ENCODE measurements at regions not wholly inside any gene's neighbourhood (a gene's known extent, or its start where the extent isn't known, plus 50 kb on each side); places are given as distances from the start of the nearest gene placed in this dataset.
A peak's percentile ranks its signal among the peaks of the same experiment; 100 is the strongest.
"Not testable (repeated sequence)": the region's sequence is repeated elsewhere in the genome, so short reads cannot be mapped to it uniquely, and the experiment has no call there.

DNA sequence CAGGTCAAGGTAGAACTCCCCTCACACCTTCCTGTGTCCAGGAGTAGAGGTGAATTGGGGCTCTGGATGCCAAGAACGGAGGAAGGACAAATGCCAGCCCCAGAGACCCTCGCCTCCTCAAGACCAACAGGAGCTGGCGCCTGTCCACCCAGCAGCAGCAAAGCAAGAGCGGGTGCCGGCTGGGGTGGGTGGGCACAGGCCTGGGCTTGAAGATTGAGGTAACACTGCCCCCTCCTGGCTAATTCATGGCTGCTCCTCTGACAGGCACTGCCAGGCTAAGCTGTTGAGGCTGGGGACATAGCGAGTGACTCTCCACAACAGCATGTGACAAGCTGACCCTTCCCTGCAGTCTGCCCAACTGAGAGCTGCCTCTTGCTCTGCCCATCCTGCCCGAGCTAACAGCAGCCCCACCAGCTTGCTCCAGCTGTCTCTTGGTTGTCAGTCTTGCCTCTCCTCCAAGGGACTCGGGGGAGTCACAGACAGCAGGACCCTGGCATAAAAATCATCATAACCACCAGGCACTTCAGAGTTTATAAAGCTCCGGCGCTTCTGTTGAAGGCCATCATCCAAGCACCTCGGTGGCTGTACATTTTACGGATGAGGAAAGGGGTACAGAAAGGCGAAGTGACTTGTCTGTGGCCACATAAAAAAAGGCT lies 202.3 kb downstream of the TBC1D2B start:
- H3K4me1 ChIP-seq; DNase-seq; H3K9me3 ChIP-seq; H3K36me3 ChIP-seq; intact Hi-C loops (cut with DNase I); H3K4me3 ChIP-seq; H3K27me3 ChIP-seq; H3K27ac ChIP-seq: not testable (repeated sequence)
- TF ChIP-seq, protein P1, sequence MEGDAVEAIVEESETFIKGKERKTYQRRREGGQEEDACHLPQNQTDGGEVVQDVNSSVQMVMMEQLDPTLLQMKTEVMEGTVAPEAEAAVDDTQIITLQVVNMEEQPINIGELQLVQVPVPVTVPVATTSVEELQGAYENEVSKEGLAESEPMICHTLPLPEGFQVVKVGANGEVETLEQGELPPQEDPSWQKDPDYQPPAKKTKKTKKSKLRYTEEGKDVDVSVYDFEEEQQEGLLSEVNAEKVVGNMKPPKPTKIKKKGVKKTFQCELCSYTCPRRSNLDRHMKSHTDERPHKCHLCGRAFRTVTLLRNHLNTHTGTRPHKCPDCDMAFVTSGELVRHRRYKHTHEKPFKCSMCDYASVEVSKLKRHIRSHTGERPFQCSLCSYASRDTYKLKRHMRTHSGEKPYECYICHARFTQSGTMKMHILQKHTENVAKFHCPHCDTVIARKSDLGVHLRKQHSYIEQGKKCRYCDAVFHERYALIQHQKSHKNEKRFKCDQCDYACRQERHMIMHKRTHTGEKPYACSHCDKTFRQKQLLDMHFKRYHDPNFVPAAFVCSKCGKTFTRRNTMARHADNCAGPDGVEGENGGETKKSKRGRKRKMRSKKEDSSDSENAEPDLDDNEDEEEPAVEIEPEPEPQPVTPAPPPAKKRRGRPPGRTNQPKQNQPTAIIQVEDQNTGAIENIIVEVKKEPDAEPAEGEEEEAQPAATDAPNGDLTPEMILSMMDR (IDR thresholded peaks at IDR 0.05), result peak; percentile 48
- ATAC-seq, result peak; percentile 42

DNA sequence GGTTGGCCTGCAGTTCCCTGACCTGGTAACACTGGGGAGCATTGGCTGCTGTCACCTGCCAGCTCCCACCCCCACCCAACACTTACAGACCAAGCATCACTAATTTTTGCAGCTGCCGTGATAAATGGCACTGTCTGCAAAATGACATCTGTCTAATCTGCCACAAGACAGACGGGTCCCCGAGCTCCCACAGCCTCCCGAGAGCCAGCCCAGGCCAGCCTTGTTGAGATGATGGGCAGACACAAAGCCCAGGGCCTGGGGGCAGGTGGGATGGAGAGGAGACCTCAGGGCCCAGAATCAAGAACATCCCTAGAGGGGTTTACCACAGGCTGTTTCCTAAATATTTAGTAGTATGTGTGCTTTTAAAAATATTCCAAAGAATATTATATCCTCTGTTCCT lies 203.4 kb downstream of the TBC1D2B start:
- Histone ChIP-seq H3K27me3 (no peaks in the 10 kb centered on the region), H3K36me3 (no peaks in the 10 kb centered on the region), H3K4me1 (peaks cover 3% of the 10 kb centered on the region), H3K4me3 (no peak overlapping the region), H3K9me3 (no peaks in the 10 kb centered on the region), H3K27ac (no peak overlapping the region)
- TF ChIP-seq, protein P1 (IDR thresholded peaks at IDR 0.05), result no peak
- ATAC-seq, result no peak
- no peak for DNase-seq
- intact Hi-C loops (cut with DNase I), result no loop called here

DNA sequence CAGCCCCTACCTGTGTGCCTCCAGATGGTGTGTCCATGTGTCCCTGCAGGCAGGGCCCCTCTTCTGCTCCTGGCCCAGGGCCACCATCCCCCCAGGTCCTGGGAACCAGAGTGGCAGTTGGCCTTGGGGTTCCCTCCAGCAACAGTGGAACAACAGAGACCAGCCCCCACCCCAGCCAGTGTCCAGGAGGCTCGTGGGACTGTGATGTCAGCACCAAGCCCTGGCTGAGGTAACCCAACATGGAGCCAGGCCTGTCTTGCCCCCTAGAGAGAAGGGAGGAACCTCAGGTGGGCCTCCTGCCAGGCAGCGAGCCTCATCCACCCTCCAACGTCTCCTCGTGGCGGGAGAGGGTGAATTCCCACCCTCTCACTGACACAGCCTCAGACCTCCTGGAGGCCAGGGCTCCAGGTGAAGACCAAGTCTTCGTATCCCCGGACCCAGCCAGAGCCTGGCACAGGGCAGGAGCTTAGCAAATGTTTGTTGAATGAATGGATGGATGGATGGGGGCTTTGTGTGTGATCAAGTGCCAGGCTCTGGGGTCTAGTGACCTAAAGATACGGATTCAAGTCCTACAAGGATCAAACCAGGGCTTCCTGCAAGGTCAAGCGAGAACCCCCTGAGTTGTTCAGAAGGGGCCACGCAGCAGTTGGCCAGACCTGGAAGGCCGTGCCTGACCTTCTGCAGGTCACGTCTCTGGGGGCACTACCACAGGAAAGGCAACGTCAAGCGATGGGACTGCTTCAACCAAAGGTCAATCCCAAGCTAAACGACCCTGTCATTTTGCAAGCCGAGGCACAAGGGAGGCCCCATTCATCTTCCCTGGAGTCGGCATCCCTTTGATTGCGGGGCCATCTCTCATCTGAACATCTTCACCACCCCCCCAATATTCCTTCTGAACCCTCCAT lies 204.7 kb downstream of the TBC1D2B start:
- H3K36me3 ChIP-seq; ATAC-seq; H3K4me3 ChIP-seq; H3K27me3 ChIP-seq; H3K9me3 ChIP-seq; H3K4me1 ChIP-seq; H3K27ac ChIP-seq; DNase-seq; intact Hi-C loops (cut with DNase I): not testable (repeated sequence)

DNA sequence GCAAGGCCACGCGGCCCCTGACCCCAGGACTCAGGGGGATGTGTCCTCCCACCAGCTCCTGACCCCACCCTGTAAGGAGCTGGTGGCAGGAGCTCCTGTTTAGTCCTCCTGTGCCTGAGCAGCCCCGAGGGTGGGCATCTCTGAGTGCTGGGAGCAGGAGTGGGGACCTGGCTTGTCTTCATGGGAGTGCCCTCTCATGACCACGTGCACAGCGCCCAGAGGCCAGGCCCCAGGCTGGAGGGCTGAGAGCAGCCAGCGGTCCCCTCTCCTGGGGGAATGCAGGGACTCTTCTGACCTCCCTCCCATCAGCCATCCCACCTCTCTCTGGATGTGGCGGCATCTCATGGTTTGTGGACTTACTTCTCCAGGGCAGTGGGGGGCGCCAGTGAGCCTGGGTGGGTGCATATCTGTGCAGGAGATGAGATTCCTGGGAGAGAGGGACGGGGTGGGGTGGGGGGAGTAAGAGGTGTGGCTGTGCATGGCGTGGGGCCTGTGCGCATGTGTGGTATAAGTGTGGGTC lies 205.6 kb downstream of the TBC1D2B start:
- Histone ChIP-seq H3K4me1 (peaks cover 3% of the 10 kb centered on the region), H3K9me3 (no peaks in the 10 kb centered on the region), H3K27me3 (no peaks in the 10 kb centered on the region), H3K36me3 (no peaks in the 10 kb centered on the region), H3K4me3 (no peak overlapping the region), H3K27ac (no peak overlapping the region)
- ATAC-seq, result no peak
- peak; percentile 60 for DNase-seq
- TF ChIP-seq, protein P1 (IDR thresholded peaks at IDR 0.05), result no peak
- intact Hi-C loops (cut with DNase I), result no loop called here

DNA sequence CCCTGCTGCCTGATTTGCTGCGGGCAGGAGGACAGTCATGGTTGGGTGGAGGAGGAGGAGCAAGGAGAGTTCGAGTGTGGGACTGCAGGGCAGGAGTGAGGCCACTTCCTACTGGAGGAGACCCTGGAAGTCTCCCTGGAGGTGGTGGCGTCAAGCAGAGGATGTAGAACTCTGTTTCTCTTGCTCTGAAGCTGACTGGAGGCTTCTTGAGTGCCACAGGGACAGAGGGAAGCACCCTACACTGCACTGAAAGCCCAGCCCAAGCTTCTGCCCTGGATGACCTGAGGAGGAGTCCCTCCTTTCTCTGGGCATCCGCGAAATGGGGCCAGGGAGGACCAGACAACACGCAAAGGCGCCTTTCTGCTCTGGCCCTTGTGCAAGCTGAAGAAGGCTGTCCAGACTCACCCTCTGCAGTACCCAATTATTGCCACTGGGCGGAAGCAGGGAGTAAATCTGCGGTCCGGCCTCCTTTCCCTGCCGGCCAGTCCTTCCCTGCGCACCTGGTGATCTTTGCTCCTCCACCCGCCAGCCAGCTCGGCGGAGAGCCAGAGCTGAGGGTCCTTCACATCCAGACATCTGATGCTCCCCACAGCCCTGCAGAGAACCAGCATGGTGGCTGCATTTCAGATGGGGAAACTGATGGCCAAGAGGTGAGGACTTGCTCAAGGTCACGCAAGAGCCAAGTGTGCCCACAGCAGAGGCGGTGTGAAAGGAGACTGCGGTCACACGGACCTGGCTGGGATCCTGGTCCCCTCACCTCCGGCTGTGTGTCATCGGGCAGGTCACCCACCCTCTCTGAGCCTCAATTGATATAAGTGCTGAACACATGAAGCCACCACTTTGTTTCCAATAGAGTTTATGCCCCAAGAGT lies 207.1 kb downstream of the TBC1D2B start:
- Histone ChIP-seq H3K9me3 (no peaks in the 10 kb centered on the region), H3K27me3 (no peaks in the 10 kb centered on the region), H3K4me1 (peaks cover 3% of the 10 kb centered on the region), H3K36me3 (no peaks in the 10 kb centered on the region), H3K27ac (no peak overlapping the region), H3K4me3 (no peak overlapping the region)
- DNase-seq (peak; percentile 71), ATAC-seq (peak; percentile 80)
- intact Hi-C loops (cut with DNase I), result no loop called here
- TF ChIP-seq, protein P1 (IDR thresholded peaks at IDR 0.05), result peak; percentile 90
